Hematopoietic multipotent progenitor cell (in vitro differentiated cells): ENCODE measurements at regions not wholly inside any gene's neighbourhood (a gene's known extent, or its start where the extent isn't known, plus 50 kb on each side); places are given as distances from the start of the nearest gene placed in this dataset.
"Not testable (repeated sequence)": the region's sequence is repeated elsewhere in the genome, so short reads cannot be mapped to it uniquely, and the experiment has no call there.

Experiments used
- DNase-seq, 3 donors: peaks; one replicate each; pipeline ENCODE4 v3.0.0-alpha.2; 2011 to 2015; ENCODE audit warnings: low read depth in 2 of 3, low spot score in 2 of 3

DNA sequence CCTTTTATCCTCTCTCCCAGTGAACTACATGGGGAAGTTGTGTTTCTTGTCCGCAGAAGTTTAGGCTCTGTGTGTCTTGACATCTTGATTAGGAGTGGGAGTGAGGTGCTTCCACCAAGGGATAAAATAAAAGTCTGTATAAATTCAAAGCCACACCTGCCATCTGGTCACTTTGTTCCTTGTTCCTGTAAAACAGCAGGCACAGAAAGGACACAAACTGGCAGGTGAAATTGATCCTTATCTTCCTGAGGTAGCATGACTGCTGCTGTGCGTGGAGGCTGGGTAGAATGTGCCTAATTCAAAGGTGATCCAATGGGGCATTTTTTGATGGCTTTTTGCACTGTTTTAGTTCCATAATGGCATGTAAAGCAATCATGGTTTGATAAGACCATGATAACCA lies 104.3 kb upstream of the KITLG start:
- DNase-seq, result no peak

DNA sequence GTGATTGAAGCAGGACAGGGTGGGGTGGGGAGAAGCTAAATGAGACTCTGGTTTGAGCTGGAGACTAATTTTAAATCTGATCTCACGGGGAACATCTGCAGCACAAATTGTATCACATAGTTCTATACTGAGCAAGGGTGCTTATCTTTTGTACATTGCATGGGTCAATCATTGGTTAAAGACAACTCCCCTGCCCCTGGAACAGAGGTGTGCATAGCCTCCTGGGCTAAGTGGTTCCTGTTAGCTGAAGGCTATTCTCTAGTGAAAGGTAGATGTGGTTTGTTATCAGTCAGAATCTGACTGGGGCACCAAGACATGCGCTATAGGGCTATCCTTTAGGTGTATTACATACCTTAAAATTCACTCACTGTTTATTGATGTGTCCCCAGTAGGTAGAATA lies 103.9 kb upstream of the KITLG start:
- no peak for DNase-seq

DNA sequence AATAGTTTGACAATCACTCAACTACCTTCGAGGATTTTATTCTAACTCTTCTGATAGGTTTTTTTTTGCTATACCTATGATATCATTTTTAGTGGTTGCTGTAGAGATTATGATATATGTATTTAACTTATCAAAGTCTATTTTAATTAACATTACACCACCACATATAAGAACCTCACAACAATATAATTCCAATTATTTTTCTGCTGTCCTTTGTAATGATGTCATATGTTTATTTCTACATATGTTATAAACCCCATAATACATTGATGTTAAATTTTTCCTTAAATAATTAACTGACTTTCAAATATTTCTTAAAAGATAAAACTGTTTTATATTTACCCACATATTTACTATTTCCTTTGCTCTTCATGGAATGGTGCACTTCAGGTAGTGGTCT lies 103.4 kb upstream of the KITLG start:
- DNase-seq, result no peak

DNA sequence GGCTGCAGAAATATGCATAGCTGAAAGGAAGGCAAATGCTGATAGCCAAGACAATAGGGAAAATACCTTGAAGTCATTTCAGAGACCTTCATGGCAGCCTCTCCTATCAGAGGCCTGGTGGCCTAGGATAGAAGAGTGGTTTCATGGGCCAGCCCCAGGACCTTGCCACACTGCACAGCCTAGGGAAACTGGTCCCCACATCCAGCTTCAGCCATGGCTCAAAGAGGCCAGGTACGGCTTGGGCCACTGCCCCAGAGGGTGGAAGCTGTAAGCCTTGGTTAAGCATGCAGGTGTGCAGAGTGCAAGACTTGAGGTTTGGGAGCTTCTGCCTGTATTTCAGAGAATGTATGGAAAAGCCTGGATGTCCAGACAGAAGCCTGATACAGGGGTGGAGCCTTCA lies 101.0 kb upstream of the KITLG start:
- DNase-seq, result no peak

DNA sequence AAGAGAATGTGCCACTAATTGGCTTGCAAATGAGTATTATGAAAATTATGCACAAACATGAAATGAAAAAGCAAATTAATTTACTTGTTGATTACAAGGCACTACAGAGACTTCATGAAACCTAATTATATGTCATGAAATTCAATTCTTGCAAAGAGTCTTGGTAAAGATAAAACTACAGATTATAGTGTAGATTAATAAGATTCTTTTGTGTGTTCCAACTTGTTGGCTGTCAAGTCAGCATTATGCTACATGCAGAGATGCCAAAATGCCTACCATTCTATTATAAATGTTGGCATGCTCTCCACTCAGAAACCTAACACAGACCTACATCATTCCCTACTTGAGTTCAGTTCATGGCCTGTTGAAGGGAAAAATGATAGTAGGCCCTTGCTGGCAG lies 97.2 kb upstream of the KITLG start:
- DNase-seq, result no peak

DNA sequence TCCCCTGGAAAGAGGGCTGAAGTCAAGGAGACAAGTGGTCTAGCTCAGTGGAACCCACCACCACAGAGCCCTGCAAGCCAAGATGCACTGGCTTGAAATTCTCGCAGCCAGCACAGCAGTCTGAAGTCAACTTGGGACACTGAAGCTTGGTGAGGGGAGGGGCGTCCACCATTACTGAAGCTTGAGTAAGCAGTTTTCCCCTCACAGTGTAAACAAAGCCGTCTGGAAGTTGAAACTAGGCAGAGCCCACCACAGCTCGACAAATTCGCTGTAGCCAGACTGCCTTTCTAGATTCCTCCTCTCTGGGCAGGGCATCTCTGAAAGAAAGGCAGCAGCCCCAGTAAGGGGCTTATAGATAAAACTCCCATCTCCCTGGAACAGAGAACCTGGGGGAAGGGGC lies 87.3 kb upstream of the KITLG start:
- not testable (repeated sequence) for DNase-seq

DNA sequence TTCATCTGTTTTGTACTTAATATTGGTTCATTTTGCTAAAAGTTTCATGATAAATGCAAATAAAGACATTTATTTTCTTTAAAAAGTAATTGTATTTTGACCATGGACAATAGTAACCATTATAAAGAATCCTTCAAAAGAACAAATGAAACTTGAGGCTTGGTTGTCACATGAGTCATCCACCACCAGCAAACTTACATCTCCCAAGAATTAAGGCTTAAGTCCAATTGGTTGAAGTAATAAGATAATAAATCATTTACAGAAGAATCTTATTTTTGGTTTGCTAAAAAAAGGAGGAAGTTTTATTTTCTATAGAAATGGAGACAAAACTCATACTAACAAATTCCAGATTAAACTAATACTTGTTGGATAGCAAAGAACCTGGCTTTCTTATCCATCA lies 84.8 kb upstream of the KITLG start:
- DNase-seq, result no peak

DNA sequence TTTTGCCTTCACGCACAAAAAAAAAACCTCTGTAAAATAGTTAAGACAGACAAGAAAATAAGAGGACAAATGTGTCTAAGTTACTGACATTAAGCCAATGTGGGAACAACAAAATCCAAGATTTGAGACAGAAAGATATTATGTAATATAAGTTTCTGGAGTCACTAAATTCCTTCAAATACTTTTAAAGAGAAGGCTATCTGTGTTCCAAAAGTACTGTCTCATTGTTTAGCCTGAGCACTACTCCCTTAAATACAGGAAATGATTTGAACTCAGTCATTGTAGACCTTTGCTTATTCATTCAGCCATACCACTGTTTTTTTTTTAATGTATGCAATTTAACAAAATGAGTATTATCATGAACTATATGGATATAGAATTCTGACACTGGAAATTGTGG lies 82.7 kb upstream of the KITLG start:
- DNase-seq, result no peak

DNA sequence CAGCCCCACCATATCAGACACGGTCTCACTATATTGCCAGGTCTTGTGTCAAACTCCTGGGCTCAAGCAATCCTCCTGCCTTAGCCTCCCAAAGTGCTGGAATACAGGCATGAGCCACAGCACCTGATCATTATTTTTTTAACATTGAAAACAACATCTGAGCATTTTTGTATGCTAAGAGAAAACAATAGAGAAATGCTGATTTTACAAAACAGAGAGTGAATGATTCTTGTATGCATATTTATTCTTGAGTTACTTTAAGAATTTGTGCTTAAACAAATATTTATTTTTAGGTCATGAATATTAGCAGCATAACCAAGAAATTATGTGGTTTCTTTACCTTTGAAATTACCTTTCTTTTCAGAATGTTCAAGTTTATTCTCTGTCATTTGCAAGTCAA lies 81.8 kb upstream of the KITLG start:
- no peak for DNase-seq

DNA sequence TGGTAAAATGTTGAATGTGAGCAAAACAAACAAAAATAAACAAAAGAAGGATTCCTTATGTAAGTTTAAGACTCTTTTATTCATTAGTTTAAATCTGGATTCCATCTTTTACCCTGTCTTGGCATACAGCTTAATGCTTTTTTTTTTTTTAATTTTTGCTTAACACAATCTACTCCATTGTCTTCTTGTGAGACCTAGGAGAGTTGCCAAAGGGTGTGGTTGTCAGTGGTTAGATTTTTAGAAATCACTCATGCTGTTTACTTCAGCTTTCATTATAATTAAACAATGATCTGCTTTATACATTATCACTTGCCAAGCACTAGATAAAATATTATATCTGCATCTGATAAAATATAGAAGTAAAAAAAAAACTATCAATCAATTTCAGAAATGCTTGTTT lies 77.7 kb upstream of the KITLG start:
- DNase-seq, result no peak

DNA sequence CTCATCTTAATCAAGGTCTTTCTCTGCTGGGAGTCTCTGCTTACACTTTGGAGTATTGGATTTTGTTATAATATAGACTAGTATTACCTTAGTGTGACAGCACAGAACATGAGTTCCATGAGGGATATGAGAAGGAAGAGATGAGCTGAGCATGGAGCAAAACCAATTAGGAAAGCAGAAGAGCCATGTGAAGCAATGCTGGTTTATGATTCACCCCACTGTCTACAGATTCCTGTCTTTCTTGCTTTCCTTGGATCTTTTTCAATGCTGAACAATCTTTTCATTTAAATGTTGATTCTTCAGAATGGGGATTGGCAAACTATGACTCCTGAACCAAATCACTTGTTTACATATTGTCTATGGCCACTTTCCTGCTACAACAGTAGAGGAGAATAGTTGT lies 70.4 kb upstream of the KITLG start:
- DNase-seq, result no peak

DNA sequence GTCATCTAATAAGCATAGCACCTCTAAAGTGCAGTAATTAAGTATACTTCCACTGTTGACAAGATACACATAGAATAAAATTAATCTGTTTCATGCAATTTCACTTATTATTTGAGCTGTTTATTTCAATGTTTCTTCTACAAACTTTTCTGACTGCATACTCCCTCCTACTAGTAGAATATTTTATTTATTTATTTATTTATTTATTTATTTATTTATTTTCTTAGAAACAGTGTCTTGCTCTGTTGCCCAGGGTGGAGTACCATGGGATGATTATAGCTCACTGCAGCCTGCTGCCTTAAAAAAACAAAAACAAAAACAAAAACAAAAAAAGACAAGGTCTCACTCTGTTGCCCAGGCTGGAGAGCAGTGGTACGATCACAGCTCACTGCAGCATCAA lies 68.4 kb upstream of the KITLG start:
- DNase-seq, result no peak

DNA sequence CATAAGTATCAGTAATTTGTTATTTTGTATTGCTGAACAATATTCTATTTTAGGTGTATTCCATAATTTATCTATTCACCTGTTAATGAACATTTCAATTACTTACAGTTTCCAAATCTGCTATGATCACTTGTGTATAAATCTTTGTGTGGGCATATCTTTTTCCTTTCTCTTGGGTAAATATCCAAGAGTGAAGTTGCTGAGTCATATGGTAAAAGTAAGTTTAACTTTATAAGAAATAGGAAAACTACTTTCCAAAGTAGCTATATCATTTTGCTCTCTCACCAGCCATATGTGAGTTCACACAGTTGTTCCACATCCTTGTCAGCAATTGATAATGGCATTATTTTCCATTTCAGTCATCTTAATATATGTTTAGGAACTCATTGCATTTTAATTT lies 66.6 kb upstream of the KITLG start:
- DNase-seq, result no peak

DNA sequence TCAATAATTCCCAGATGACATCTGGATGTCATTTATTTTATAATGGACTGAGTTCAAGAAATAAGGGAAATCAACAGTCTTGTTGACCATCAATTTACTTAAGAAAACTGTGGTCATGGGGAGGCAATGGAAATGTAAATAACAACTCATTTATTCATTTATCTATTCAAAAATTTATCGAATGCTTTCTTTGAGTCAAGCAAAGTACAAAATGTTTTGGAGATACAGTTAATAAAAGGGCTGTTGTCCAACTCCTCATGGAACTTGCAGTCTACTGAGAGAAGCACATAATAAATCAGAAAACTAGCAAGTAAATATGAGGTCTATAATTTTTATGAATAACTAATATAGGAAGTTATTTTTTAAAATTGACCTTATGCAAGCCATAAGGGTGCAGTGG lies 65.5 kb upstream of the KITLG start:
- DNase-seq, result no peak

DNA sequence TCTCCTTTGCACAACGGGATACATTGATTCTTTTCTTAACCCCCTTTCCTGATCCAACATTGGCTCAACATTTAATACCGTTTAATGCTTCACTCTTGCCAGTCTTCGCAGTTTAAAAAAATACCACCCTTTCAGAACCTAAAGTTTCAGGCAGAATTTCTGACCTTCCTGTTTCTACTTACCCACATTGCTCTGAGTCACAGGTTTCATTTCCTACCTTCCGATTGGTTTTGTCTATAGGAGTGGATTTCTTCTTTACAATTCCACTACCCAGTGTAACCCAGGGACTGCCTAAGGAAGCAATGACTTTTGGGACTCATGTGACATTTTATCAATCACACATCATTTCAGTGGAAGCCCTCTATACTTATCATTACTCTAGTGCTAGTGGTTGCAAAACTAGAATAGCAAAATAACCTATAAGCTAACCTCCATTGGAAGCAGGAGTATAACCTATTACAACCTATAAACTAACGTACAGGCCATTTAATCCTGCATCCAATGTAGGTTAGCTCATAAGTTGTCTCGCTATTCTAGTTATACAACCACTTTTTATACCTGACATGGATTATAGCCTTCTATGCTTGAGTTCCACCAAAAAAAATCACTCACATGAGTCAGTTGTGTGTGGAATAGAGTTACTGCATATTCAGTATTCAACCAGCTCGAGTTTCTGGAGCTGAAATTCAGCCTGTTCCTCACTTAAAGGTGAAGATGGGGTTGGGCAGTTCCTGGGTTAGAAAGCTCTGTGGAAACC lies 64.9 kb upstream of the KITLG start:
- DNase-seq, result no peak

DNA sequence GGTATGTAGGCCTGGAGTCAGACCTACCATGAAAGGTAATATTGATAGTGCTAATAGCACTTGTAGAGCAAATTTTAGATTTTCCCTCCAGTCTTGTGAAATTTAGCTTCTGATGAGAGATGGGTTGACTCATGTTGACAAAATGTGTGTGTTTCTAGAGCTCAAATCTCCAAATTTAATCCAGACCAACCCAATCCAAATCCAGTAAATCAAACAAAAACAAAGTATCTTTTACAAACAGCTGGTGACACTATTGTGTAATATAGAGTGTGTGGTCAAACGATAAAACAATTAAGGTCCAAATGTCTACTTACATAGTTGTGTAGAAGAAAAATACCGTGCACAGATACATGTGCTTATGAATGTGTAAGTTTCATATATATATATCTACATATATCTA lies 63.4 kb upstream of the KITLG start:
- no peak for DNase-seq

DNA sequence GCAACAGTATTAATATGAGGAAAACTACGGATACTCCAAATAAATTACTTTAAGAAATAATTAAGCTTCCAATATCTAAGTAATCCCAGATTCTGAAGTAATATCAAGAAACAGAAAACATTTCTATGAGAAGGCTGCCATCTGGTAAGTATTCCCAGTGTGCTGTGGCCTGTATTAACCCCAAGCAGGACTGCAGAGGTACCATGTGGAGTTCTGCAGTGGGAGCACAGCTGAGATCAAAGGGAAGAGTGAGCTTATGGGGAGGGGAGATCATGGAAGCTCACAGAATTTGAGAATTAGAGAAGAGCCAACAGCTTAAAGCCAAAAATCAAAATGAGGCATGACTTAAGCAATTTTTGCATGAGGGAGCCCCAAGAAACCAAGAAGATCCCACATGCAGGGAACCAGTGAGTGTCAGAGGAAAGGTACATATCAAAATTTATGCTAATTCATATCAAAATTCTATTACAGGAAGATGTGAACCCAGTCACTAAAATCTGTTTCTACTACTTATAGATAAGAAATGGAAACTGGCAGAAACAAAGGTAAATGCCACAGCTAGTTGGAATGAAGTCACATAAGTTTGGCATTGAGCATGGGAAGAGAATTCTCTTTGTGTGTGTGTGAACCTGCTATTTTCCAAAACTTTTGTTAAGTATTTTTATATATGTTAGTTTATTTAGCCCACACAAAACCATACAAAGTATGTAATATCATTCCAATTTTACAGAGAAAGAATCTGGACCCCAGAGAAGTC lies 62.6 kb upstream of the KITLG start:
- DNase-seq, result no peak

DNA sequence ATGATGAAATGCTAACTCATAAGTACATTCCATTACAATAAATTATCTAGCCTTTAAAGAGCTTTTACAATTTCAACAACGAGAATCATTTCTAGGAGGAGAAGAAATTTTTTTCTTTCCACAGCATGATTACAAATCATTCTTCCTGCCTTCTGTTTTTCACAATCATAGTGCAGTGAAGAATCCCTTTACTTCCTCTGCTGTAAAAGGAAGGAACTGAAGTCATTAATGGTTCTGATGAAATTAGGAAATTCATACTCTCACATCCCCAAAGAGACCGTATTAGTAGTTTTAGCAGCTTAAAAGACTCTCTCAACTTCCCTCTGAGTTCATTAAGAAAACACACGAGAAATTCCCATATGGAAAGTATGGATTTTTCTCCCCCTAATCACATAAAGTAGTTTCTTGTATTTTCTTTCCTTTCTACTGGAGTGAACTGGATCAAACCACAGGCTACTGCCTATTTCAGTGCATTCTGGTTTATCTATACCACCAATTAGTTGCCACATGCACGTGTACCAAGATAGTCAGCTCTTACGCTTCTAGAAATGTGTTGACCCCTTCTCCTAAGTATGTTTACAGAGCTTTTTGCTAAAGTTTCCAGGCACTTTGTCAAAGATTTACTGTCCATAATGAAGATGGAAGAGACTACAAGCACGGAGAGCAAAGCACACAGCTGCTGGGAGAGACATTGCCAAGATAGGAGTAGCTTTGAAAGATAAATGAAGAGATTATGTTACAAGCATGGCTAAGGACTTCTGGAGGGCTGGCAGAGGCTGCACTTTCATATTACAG lies 58.9 kb upstream of the KITLG start:
- DNase-seq, result no peak

DNA sequence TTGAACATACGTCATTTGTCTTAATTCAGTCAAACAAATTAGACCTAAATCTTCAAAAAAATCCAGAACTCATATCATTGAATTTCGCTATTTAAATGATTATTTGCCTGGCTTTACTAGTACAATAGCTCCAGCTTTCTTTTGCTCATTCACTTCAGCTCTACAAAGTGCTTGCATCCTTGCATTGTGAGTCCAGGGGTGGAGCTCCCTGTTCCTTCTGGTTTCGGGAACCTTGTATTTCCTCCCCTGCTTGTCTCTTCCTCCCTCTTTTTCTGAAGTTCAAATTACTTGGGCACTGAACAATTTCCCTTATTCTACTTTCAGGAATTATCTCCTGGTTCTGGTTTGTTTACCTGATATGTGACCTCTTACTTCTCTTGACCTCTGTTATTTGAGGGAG lies 58.1 kb upstream of the KITLG start:
- DNase-seq, result no peak

DNA sequence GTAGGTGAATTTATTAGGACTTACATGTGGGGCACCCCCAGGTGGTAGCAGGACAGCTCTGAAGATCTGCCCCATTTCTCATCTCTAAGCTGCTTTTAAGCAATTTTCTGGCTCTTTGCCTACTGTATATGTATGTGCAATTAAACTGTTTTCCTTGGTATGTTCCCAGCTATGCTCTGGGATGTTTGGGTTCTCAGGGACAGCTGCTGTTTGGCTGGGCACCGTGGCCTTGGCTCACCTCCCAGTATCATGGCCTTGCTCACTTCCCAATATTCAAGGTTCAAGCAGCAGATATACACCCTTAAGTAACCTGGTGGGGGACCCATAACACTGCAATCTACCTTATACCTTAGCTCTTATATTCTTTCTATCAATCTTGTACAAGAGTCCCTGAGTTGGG lies 53.7 kb upstream of the KITLG start:
- DNase-seq, result no peak

DNA sequence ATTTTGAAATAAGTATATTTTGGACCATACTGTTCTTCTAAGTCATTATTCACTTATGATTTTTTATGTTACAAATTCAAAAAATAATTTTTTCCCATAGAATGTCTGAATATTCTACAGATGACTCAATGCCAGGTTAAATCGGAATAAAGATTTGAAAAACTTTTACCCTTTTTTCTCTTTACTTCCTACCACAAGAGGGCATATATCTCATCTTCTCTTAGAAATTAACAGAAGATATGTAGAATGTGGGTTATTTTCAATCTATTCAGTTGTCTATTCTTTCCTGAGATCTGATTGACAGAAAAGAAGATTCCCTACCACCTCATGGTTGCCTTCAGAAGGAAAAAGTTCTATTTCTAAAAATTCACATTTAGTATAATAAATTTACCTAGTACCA lies 53.0 kb upstream of the KITLG start:
- no peak for DNase-seq

DNA sequence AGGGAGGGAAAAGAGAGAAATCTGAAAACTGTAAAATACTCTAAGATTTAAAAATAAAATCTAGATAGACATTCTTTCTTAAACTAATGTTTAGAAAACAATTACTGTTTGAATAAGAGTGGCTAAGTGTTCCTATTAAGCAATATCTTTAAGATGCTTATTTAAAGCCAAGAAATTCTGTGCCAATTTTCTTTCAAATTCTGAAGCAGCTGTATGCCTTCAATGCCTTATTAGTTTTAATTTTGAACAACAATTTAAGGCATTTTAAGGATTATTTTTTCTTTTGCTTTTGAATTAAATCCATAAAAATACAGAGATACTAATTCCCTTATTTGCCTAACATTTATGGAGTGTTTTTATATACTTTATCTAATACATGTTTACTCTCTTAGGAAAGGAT lies 50.3 kb upstream of the KITLG start:
- DNase-seq, result no peak
